Tibial nerve (tissue), 4 donors: ENCODE measurements at regions not wholly inside any gene's neighbourhood (a gene's known extent, or its start where the extent isn't known, plus 50 kb on each side); places are given as distances from the start of the nearest gene placed in this dataset.

ENCODE experiments used
- DNase-seq, 2 donors: peaks; one replicate each; pipeline ENCODE4 v3.0.0-alpha.2; 2019; ENCODE audit warnings: low spot score in 2 of 2
- H3K27ac ChIP-seq, 4 donors: fragments of 200-600 bp; sonication (generic) in 3 of 4; one replicate each; pipeline ENCODE4 v1.5.1; 2017 to 2019; ENCODE audit warnings: mild to moderate bottlenecking in 1 of 4
- H3K27me3 ChIP-seq, 2 donors: fragments of 200-600 bp; sonication (generic) in 1 of 2; one replicate each; pipeline versions ENCODE4 v1.5.1 to v1.6.0; 2017 to 2019
- H3K36me3 ChIP-seq, 3 donors: fragments of 200-600 bp; sonication (generic); one replicate each; pipeline ENCODE4 v1.5.1; 2018 to 2019
- H3K4me1 ChIP-seq, 4 donors: fragments of 200-600 bp; sonication (generic) in 3 of 4; one replicate each; pipeline ENCODE4 v1.5.1; 2017 to 2019
- H3K4me3 ChIP-seq, 4 donors: fragments of 200-600 bp; sonication (generic) in 3 of 4; one replicate each; pipeline ENCODE4 v1.5.1; 2017 to 2019; ENCODE audit warnings: mild to moderate bottlenecking in 1 of 4, moderate library complexity in 1 of 4
- H3K9me3 ChIP-seq, 4 donors: fragments of 200-600 bp; sonication (generic) in 3 of 4; one replicate each; pipeline ENCODE4 v1.5.1; 2017 to 2019
- EP300 ChIP-seq, 2 donors: sonication (generic); formaldehyde crosslinking; IDR thresholded peaks; one replicate each; pipeline ENCODE4 v1.6.1; 2017; ENCODE audit warnings: antibody characterized with exemption in 2 of 2, mild to moderate bottlenecking in 1 of 2
- POLR2A ChIP-seq, 2 donors: fragments of 450-650 bp; IDR thresholded peaks; one replicate each; pipeline ENCODE4 v1.6.1; 2017; ENCODE audit warnings: antibody characterized with exemption in 2 of 2, mild to moderate bottlenecking in 2 of 2, moderate library complexity in 2 of 2
- WGBS, 2 donors: methylation state at CpG; one replicate each; pipeline ENCODE4 v1.1.5; 2018; 5-methylcytosine and 5-hydroxymethylcytosine counted together
- TF ChIP-seq, protein P1 (sequence below), 5 experiments: fragments of 200-600 bp in 3 of 5; fragments of 450-650 bp in 2 of 5; sonication (generic) in 3 of 5; IDR thresholded peaks; one replicate each; pipeline ENCODE4 v1.5.1; 2016 to 2019; ENCODE audit warnings: antibody characterized with exemption in 5 of 5, mild to moderate bottlenecking in 3 of 5, moderate library complexity in 2 of 5

DNA sequence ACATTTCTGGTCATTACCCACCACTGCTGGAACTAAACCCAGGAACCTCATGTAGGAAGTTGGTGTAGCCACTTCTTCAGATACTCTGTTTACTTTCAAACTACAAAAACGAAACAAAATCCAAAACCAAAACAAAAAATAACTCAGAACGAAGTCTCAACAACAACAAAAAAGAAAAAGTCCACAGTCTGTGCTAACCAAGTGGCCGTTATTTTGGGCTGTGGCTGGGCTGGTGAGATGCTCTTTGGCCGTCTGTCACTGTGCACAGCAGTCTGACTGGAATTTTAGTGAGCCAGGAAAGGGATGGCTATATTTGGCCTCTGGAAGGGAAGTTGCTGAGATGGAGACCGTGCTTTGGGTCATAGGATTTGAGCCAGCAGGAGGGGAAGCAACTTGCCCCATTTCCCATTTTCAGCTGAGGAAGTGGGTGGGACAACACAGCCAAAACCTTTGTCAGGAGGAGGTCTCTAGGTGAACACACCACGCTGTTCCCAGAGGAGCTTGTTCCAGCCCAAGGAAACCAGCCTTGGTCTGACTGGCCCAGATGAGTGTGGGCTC, 334.1 kb downstream of the ZSWIM6 start:
- no peaks in the 10 kb centered on the region for H3K36me3 ChIP-seq
- WGBS, 2 donors, result 56 to 65% methylated on average over 6 of the region's 6 CpGs
- no peak overlapping the region for H3K27ac ChIP-seq
- peak overlapping the region in 1 of 4 donors; percentile 12 for H3K4me3 ChIP-seq
- H3K9me3 ChIP-seq, result no peaks in the 10 kb centered on the region
- DNase-seq, result no peak
- H3K27me3 ChIP-seq, result no peaks in the 10 kb centered on the region
- H3K4me1 ChIP-seq, result peaks cover 0 to 29% (median 0%) of the 10 kb centered on the region in 4 donors
- no peak for TF ChIP-seq POLR2A (IDR thresholded peaks at IDR 0.05)
- TF ChIP-seq EP300 (IDR thresholded peaks at IDR 0.05), result peak in 1 of 2 donors; percentile 60

DNA sequence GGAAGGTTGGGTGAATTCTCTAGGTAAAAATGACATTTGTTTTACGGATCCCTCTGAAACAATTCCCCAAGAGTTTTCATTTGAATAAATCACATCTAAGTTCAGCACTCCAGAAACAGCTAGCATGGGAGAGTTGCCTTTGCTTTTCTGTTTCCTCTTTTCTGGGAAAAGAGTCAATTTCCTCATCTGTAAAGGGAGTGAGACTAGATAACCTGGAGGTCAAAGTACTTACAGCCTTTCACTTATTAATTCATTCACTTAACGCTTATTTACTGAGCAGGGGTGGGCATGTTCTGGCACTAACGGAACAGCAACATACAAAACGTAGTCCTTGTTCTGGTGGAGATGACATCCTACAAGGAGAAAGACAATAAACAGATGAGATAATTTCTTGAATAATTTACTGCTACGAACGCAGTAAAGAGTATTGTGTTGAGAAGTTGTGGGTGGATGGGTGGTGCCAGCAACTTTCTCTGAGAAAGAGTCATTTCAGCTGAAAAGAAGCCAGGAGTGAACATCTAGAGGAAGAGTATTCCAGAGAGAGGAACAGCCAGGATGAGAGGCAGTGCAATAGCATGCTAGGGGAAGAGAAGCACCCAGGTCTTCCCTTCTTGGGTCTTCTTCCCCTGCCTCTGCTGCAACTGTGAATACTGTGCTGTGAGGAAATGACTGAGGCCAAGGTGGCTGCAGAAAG, 335.6 kb downstream of the ZSWIM6 start:
- DNase-seq, result no peak

DNA sequence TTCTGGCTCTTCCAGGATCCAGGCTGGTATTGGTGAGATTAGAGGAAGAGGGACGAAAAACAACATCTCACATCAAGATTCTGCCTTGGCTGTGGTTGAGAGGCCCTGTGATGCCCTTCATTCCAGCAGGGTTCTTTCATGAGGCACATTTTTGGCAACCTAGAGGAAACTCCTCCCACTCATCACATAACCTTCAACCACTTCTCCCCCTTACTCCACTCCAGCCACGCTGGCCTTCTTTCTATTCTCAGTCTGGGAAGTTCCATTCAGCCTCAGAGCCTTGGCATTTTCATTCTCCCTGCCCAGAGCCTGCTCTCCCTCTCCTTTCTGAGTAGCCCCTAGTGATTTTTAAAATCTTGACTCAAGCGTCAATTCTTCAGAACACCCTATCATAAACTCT, 337.5 kb downstream of the ZSWIM6 start:
- WGBS, 2 donors, result 33 to 42% methylated on average over 3 of the region's 3 CpGs
- no peaks in the 10 kb centered on the region for H3K27me3 ChIP-seq
- H3K9me3 ChIP-seq, result no peaks in the 10 kb centered on the region
- no peak overlapping the region for H3K27ac ChIP-seq
- H3K4me1 ChIP-seq, result peaks cover 0 to 44% (median 2%) of the 10 kb centered on the region in 4 donors
- TF ChIP-seq POLR2A (IDR thresholded peaks at IDR 0.05), result no peak
- no peak for TF ChIP-seq EP300 (IDR thresholded peaks at IDR 0.05)
- TF ChIP-seq, protein P1, sequence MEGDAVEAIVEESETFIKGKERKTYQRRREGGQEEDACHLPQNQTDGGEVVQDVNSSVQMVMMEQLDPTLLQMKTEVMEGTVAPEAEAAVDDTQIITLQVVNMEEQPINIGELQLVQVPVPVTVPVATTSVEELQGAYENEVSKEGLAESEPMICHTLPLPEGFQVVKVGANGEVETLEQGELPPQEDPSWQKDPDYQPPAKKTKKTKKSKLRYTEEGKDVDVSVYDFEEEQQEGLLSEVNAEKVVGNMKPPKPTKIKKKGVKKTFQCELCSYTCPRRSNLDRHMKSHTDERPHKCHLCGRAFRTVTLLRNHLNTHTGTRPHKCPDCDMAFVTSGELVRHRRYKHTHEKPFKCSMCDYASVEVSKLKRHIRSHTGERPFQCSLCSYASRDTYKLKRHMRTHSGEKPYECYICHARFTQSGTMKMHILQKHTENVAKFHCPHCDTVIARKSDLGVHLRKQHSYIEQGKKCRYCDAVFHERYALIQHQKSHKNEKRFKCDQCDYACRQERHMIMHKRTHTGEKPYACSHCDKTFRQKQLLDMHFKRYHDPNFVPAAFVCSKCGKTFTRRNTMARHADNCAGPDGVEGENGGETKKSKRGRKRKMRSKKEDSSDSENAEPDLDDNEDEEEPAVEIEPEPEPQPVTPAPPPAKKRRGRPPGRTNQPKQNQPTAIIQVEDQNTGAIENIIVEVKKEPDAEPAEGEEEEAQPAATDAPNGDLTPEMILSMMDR (IDR thresholded peaks at IDR 0.05), result no peak
- no peaks in the 10 kb centered on the region for H3K36me3 ChIP-seq
- no peak for DNase-seq
- H3K4me3 ChIP-seq, result no peak overlapping the region

More for the DNA sequence above, 335.6 kb downstream of the ZSWIM6 start:
- Histone ChIP-seq H3K9me3 (no peaks in the 10 kb centered on the region), H3K27ac (peak overlapping the region in 1 of 4 donors; percentile 29), H3K4me3 (no peak overlapping the region), H3K27me3 (no peaks in the 10 kb centered on the region), H3K36me3 (no peaks in the 10 kb centered on the region), H3K4me1 (peaks cover 0 to 29% (median 0%) of the 10 kb centered on the region in 4 donors)
- WGBS, 2 donors, result 25 to 34% methylated on average over 6 of the region's 6 CpGs
- TF ChIP-seq POLR2A (IDR thresholded peaks at IDR 0.05), result no peak
- TF ChIP-seq, protein P1 (IDR thresholded peaks at IDR 0.05), result no peak
- TF ChIP-seq EP300 (IDR thresholded peaks at IDR 0.05), result no peak

DNA sequence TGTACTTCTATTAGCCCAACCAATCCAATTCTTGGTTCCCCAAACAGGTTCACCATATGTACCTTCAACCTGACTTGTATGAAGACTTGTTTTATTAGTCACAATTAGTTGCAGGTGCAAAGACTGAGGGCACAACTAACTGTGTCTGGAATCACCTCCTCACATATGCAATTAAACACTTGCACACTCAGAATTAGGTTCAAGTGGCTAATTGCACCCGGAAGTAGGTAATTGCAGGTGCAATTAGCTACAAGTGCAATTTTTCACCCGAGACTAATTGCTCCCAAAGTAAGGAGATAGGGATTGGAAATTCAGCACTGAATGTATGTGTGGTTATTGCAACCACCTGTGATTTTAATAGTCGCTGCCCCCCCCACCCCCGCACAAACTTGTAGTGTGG, 338.9 kb downstream of the ZSWIM6 start:
- 63 to 66% methylated on average over 4 of the region's 4 CpGs for WGBS, 2 donors
- DNase-seq, result no peak

DNA sequence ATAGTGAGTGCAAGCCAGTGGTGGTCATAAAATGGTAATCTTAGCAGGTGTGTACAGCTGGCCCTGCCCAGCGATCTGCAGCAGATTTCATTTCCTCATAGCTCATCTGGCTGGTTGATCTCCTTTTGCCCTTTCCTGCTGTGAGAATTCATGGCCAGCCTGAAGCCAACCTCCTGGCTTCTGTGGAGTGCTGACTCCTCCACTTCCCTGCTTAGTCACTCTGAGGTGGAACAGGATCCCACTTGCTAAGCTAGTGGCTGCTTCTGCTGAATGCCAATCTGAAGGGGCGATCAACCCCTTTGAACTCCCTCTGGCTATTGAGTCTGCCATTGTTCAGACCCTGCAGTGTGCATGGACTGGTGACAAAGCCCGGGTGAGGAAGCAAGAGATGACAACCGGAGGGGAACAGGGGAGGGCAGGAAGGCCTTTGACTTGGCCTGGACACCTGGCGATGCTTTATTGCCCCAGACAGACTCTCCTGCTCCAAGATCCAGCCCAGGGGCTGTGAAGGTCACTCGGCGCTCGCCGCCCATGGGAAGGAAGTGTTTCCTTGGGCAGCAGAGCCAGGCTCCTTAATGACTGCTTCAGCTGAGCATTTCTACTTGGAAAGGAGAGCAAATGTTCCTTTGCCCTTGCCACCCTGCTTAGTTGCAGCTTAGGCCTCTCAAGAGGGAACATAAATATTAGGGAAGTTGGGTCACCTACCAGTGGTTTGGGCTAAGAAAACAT, 341.1 kb downstream of the ZSWIM6 start:
- H3K4me1 ChIP-seq, result peaks cover 0 to 44% (median 6%) of the 10 kb centered on the region in 4 donors
- peak overlapping the region in 1 of 4 donors; percentile 38 for H3K27ac ChIP-seq
- no peaks in the 10 kb centered on the region for H3K27me3 ChIP-seq
- TF ChIP-seq POLR2A (IDR thresholded peaks at IDR 0.05), result no peak
- TF ChIP-seq EP300 (IDR thresholded peaks at IDR 0.05), result no peak
- TF ChIP-seq, protein P1 (IDR thresholded peaks at IDR 0.05), result no peak
- 50 to 70% methylated on average over 7 to 9 of the region's 9 CpGs for WGBS, 2 donors
- DNase-seq, result no peak
- no peaks in the 10 kb centered on the region for H3K9me3 ChIP-seq
- no peak overlapping the region for H3K4me3 ChIP-seq
- no peaks in the 10 kb centered on the region for H3K36me3 ChIP-seq

More for the DNA sequence above, 338.9 kb downstream of the ZSWIM6 start:
- H3K27me3 ChIP-seq, result no peaks in the 10 kb centered on the region
- H3K4me3 ChIP-seq, result no peak overlapping the region
- H3K4me1 ChIP-seq, result peaks cover 0 to 57% (median 6%) of the 10 kb centered on the region in 4 donors
- no peak overlapping the region for H3K27ac ChIP-seq
- H3K36me3 ChIP-seq, result no peaks in the 10 kb centered on the region
- H3K9me3 ChIP-seq, result no peaks in the 10 kb centered on the region
- no peak for TF ChIP-seq EP300 (IDR thresholded peaks at IDR 0.05)
- TF ChIP-seq, protein P1 (IDR thresholded peaks at IDR 0.05), result no peak
- TF ChIP-seq POLR2A (IDR thresholded peaks at IDR 0.05), result no peak
